ENCODE measurements at regions not wholly inside any gene's neighbourhood (a gene's known extent, or its start where the extent isn't known, plus 50 kb on each side); places are given as distances from the start of the nearest gene placed in this dataset.

DNA sequence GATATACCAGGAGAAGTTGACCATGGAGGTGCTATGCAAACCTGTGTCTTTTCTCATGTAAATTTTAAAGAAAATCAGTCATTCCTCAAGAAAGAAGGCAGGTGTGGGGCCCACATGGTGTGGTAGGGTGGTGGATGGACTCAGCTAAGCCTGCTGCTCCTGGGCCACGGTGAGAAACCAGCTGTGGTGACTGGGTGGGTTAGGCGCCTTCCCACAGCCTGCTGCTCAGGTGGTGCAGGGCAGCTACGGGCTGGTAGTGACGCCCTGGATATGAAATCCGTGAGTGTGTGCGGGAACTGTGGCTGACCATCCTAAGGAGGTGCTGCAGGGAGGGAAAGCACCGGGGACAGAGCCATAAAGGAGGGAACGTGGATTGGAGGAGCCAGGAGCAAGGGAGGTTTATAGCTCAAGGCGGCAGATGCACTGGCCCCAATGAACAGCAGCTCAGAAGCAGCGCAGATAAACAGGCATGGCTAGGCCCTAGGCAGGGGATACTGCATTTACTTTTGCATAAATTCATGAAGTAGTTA, 408.8 kb downstream of the FUT8 start:
- TF ChIP-seq POLR2AphosphoS5 (IDR thresholded peaks at IDR 0.05; ENCODE audit: low read depth, low read length) (no peak), POLR2A (IDR thresholded peaks at IDR 0.05; ENCODE audit: low read depth, low read length) (no peak)

Measured in GM12891 (cell line).